Large intestine (tissue), 3 donors: ENCODE measurements at regions not wholly inside any gene's neighbourhood (a gene's known extent, or its start where the extent isn't known, plus 50 kb on each side); places are given as distances from the start of the nearest gene placed in this dataset.

Experiments
- DNase-seq, 2 donors: peaks; one replicate each; pipeline versions ENCODE4 v3.0.0 to v3.0.0-alpha.2; 2013
- H3K27ac ChIP-seq: one replicate; pipeline ENCODE4 v1.5.1; 2013; ENCODE audit warnings: low read length
- H3K27me3 ChIP-seq: 2 replicates; pipeline ENCODE4 v1.6.1; 2013; ENCODE audit warnings: low read length; ENCODE audit not compliant: control insufficient read depth, insufficient read depth
- H3K36me3 ChIP-seq: 2 replicates; pipeline ENCODE4 v1.6.1; 2013; ENCODE audit warnings: low read length; ENCODE audit not compliant: control insufficient read depth, insufficient read depth
- H3K4me1 ChIP-seq: one replicate; pipeline ENCODE4 v1.6.1; 2013; ENCODE audit warnings: low read length; ENCODE audit not compliant: control insufficient read depth, insufficient read depth
- H3K4me3 ChIP-seq: one replicate; pipeline ENCODE4 v1.5.1; 2013; ENCODE audit warnings: low read length
- H3K9me3 ChIP-seq: one replicate; pipeline ENCODE4 v1.6.1; 2013; ENCODE audit warnings: mild to moderate bottlenecking, low read depth, low read length, moderate library complexity; ENCODE audit not compliant: control insufficient read depth
- WGBS: methylation state at CpG from one replicate; pipeline ENCODE4 v1.1.5; 2013; ENCODE audit warnings: low lambda C conversion rate; ENCODE audit not compliant: insufficient coverage; 5-methylcytosine and 5-hydroxymethylcytosine counted together

DNA sequence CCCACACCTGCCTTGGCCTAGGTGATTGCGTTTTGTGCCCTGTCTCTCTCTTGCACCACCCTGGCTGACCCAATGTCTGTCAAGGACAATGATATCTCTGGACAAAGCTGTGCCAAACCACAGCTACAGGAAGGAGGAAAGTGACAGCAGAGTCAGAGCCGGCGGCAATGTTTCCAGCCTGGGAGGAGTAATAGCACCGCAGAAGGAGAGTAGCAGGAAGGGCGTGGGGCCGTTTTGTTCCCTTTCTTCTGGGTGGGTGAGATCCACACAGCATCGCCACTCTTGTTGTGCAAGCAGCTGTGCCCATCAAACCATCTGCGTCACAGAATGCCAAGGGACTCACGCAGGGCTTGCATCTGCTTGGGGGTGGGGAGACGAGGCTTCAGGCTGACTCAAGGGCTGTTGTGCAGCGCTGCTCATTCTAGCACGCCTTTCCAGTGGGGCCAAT is 341.6 kb upstream of the AUTS2 start:
- DNase-seq: no peak
- H3K27ac ChIP-seq: no peak overlapping the region
- no CpG with 5 or more reads among the region's 12 CpGs for WGBS

DNA sequence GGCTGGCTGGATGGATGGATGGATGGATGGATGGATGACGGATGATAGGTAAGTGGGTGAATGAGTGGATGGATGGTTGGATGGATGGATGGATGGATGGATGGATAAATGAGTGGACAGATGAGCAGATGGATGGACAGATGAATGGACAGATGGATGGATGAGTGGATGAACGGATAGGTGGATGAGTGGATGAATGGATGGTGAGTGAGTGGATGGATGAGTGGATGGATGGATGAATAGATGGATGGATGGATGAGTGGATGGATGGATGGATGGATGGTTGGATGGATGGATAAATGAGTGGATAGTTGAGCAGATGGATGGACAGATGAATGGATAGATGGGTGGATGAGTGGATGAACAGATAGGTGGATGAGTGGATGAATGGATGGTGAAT is 340.7 kb upstream of the AUTS2 start:
- Histone ChIP-seq H3K4me3 (no peak overlapping the region), H3K36me3 (no peaks in the 10 kb centered on the region), H3K27me3 (no peaks in the 10 kb centered on the region), H3K27ac (no peak overlapping the region), H3K9me3 (no peaks in the 10 kb centered on the region), H3K4me1 (no peaks in the 10 kb centered on the region)
- no peak for DNase-seq
- 91% methylated on average over 2 of the region's 2 CpGs for WGBS

More for the DNA sequence above, 341.6 kb upstream of the AUTS2 start:
- no peaks in the 10 kb centered on the region for H3K27me3 ChIP-seq
- no peaks in the 10 kb centered on the region for H3K4me1 ChIP-seq
- H3K4me3 ChIP-seq: no peak overlapping the region
- H3K9me3 ChIP-seq: no peaks in the 10 kb centered on the region
- no peaks in the 10 kb centered on the region for H3K36me3 ChIP-seq

DNA sequence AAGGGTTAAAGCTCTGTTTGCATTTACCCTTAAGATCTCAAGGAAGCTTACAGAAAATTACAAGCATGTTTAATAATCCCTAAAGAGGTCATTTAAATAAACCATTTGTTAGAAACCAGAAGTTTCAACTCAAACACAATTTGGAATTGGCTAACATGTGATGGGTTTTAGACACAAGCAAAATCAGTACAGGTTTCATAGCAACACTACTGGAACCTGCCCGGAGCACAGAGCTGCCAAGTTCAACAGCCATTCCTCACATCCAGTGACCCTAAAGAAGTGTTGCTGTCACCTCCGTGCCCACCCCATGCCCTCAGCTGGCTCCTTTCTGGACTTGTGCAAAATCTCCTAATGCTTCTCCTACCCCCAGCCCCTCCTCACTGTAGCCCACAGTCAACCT is 338.8 kb upstream of the AUTS2 start:
- no CpG with 5 or more reads among the region's 2 CpGs for WGBS

DNA sequence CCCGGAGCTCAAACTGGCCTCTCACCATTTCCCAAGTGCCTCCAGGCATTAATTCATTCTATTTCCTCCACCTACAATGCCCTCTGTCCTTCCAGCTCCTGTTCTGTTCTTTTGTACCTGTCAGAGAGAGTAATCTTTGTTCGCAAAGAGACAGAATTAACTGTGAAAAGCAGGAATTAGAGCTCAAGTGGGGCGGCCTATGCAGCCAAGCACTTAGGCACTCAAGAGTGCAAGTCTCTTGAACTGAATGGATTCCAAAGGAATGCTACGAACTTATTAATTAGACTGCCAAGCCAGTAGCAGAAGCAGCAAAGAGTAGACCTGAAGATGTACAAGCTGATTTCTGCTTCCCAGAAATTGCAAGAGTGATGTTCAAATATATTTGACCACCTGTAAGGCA is 338.3 kb upstream of the AUTS2 start:
- Histone ChIP-seq H3K4me1 (no peaks in the 10 kb centered on the region), H3K9me3 (no peaks in the 10 kb centered on the region), H3K27ac (no peak overlapping the region), H3K36me3 (no peaks in the 10 kb centered on the region), H3K27me3 (no peaks in the 10 kb centered on the region), H3K4me3 (no peak overlapping the region)
- no peak for DNase-seq
- no CpG with 5 or more reads among the region's 4 CpGs for WGBS

More for the DNA sequence above, 338.8 kb upstream of the AUTS2 start:
- Histone ChIP-seq H3K36me3 (no peaks in the 10 kb centered on the region), H3K9me3 (no peaks in the 10 kb centered on the region), H3K27me3 (no peaks in the 10 kb centered on the region), H3K27ac (no peak overlapping the region), H3K4me1 (no peaks in the 10 kb centered on the region), H3K4me3 (no peak overlapping the region)
- no peak for DNase-seq

DNA sequence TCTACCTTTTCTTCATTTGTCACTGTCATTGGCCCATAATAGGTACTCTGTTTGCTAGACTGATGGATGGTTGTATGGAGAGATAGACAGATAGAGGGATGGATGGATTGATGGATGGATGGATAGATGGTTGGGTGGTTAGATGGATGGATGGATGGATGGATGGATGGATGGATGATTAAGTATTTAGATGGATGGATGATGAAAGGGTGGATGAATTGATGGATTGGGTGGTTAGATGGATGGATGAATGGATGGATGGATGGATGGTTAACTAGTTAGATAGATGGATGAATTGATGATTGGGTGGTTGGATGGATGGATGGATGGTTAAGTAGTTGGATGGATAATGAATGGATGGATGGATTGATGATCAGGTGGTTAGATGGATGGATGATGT is 334.7 kb upstream of the AUTS2 start:
- H3K27me3 ChIP-seq: no peaks in the 10 kb centered on the region
- no peaks in the 10 kb centered on the region for H3K36me3 ChIP-seq
- no peak for DNase-seq
- no peaks in the 10 kb centered on the region for H3K4me1 ChIP-seq
- H3K4me3 ChIP-seq: no peak overlapping the region
- H3K9me3 ChIP-seq: no peaks in the 10 kb centered on the region
- no peak overlapping the region for H3K27ac ChIP-seq

DNA sequence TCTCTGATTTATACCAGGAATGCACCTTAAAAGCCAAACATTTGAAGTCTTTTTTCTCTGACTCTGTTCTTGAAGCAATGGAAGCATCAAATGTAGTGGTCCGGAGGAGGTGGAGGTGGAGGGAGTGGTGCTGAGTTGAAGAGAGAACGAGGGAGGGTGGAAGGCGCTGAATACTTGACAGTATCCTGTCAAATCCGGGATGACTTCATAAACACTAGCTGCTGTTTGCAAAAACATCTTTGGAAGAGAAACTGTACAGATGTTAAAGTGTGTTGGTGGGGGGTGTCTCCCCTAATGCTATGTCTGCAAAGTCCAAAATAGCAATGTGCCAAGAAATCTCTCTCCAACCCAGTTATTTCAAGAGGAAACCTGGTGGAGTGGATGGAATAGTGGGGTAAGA is 328.5 kb upstream of the AUTS2 start:
- Histone ChIP-seq H3K27me3 (no peaks in the 10 kb centered on the region), H3K36me3 (no peaks in the 10 kb centered on the region), H3K4me1 (no peaks in the 10 kb centered on the region), H3K27ac (no peak overlapping the region), H3K4me3 (no peak overlapping the region), H3K9me3 (no peaks in the 10 kb centered on the region)
- WGBS: 85% methylated on average over 4 of the region's 4 CpGs
- no peak for DNase-seq

DNA sequence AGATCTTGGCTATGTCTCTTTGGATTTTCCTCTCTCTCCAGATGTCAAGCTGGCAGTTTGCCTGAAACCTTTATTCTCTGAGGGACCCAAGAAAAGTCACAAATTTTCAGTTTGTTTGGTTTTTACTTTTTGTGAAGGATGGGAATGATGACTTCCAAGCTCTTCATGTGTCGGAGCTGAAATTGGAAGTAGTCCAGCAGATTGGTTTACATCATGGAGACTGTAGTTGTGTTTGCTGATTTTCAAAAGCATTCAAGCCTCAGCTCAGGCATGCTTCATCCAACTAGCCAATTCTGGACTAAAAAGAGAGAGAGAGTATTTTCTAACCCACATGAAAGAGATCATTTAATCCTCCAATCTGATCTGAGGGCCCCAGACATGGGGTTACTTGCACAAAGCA is 326.2 kb upstream of the AUTS2 start:
- Histone ChIP-seq H3K27ac (no peak overlapping the region), H3K4me3 (no peak overlapping the region), H3K27me3 (no peaks in the 10 kb centered on the region), H3K9me3 (no peaks in the 10 kb centered on the region), H3K36me3 (no peaks in the 10 kb centered on the region), H3K4me1 (no peaks in the 10 kb centered on the region)
- WGBS: 71% methylated on average over 1 of the region's 1 CpG
- DNase-seq: no peak

DNA sequence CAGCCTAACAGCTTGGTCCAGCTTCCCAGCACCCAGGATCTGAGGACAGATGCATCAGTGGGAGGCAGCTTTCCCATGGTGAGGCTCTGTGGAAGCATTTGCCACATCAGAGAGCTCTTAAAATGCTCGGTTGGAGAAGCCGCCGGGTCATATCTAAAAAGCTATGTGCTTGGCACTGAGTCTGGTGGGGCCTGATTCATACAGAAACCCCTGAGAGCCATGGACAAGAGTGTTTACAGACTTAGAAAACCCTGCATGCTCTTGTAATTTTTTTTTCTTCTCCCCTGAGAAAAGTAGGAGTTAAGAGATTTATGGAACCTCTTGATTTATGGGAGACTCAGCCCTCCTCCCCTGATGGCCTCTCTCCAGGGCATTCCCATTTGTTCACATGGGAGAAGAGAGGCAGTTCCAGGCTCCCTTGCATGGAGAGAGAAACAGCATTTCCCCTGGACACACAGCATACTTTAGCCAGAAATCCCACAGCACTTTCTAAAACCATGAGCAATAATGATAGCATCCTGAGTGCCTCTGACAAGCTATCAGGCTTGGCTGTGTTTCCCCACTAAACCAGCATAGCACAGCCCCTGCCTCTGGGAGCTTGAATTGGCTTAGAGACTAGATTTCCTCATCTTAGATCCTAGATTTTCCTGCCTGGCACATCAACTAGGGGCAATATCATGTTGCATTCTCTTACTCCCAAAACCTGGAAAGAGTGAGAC is 322.1 kb upstream of the AUTS2 start:
- H3K27me3 ChIP-seq: no peaks in the 10 kb centered on the region
- no peaks in the 10 kb centered on the region for H3K36me3 ChIP-seq
- H3K27ac ChIP-seq: no peak overlapping the region
- H3K9me3 ChIP-seq: no peaks in the 10 kb centered on the region
- DNase-seq: no peak
- no peaks in the 10 kb centered on the region for H3K4me1 ChIP-seq
- WGBS: no CpG with 5 or more reads among the region's 3 CpGs
- H3K4me3 ChIP-seq: no peak overlapping the region

DNA sequence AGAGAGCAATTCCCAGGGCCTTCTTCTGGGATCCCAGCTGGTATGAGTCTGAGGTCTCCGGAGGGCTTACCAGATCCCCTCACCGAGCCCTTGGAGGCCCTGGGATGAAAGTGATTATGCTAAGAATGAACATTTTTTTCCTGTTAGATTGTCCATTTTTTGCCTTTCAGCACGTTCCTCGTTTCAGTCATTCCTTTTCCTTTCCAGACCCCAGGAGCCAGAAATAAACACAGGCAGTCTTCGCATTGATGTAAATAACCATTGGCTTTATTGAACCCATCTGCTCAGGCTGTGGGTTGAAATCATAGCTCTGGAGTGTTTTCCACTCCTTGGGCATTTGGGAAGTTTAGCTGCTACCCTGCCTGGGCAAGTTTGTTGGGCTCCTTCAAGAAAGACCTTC is 320.9 kb upstream of the AUTS2 start:
- H3K27me3 ChIP-seq: no peaks in the 10 kb centered on the region
- H3K36me3 ChIP-seq: no peaks in the 10 kb centered on the region
- WGBS: 67% methylated on average over 2 of the region's 5 CpGs
- no peak for DNase-seq
- no peaks in the 10 kb centered on the region for H3K9me3 ChIP-seq
- H3K4me1 ChIP-seq: no peaks in the 10 kb centered on the region
- H3K4me3 ChIP-seq: no peak overlapping the region
- H3K27ac ChIP-seq: no peak overlapping the region

DNA sequence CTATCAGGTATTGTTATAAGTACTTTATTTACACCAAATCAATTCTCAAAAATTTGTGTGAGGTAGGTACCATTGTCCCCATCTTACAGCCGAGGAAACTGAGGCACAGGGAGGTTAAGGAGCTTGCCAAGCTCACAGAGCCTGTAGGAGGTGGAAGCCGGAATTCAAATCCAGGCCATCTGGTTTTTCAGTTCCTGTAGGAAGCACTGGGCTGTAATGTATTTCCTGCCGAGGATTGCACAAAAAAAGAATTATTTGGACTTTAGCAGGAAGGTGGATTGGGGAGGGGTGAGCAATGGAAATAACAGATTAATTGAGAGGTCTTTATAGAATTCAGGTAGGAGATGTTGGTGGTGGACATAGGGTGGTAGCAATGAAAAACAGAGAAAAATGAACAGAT is 315.3 kb upstream of the AUTS2 start:
- H3K36me3 ChIP-seq: no peaks in the 10 kb centered on the region
- no peaks in the 10 kb centered on the region for H3K4me1 ChIP-seq
- H3K27me3 ChIP-seq: no peaks in the 10 kb centered on the region
- no peaks in the 10 kb centered on the region for H3K9me3 ChIP-seq
- no peak for DNase-seq
- 80% methylated on average over 1 of the region's 3 CpGs for WGBS
- H3K4me3 ChIP-seq: no peak overlapping the region
- no peak overlapping the region for H3K27ac ChIP-seq

DNA sequence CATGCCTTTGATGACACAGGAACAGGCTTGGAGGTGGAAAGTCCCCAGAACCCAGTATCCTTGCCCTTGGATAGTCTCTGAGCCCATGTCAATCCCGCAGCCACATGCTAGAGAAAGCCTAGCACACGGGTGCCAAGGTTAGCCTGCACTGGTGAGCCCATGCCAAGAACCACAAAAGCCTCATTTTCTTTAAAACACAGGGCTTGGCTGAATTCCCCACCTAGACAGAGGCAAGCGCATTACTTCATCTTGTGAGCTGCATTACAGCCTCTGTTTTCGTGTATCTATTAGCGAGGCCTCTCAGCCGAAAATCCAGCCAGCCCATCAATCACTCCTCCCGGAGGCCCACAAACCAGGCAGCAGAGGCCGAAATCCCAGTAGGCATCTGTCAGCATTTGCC is 314.9 kb upstream of the AUTS2 start:
- no peaks in the 10 kb centered on the region for H3K4me1 ChIP-seq
- H3K27me3 ChIP-seq: no peaks in the 10 kb centered on the region
- no peak overlapping the region for H3K4me3 ChIP-seq
- no peaks in the 10 kb centered on the region for H3K9me3 ChIP-seq
- DNase-seq: no peak
- H3K36me3 ChIP-seq: no peaks in the 10 kb centered on the region
- WGBS: no CpG with 5 or more reads among the region's 8 CpGs
- H3K27ac ChIP-seq: no peak overlapping the region
